Activated naive CD4-positive, alpha-beta T cell treated with anti-CD3 and anti-CD28 coated beads, Interleukin-2, amount 50 U/mL, for 24 hours (primary cell): ENCODE measurements at regions not wholly inside any gene's neighbourhood (a gene's known extent, or its start where the extent isn't known, plus 50 kb on each side); places are given as distances from the start of the nearest gene placed in this dataset.

ENCODE experiments used
- H3K27ac Mint-ChIP-seq: one replicate; pipeline ENCODE4 v1.8.0; 2021; ENCODE audit warnings: mild to moderate bottlenecking, mixed read lengths
- H3K27me3 Mint-ChIP-seq: one replicate; pipeline ENCODE4 v1.8.0; 2021; ENCODE audit warnings: mixed read lengths
- H3K36me3 Mint-ChIP-seq: one replicate; pipeline ENCODE4 v1.8.0; 2021; ENCODE audit warnings: mixed read lengths
- H3K4me1 Mint-ChIP-seq: one replicate; pipeline ENCODE4 v1.8.0; 2021; ENCODE audit warnings: mixed read lengths
- H3K4me3 Mint-ChIP-seq: one replicate; pipeline ENCODE4 v1.8.0; 2021; ENCODE audit warnings: mild to moderate bottlenecking, mixed read lengths
- H3K9me3 Mint-ChIP-seq: one replicate; pipeline ENCODE4 v1.8.0; 2021; ENCODE audit warnings: mixed read lengths

DNA sequence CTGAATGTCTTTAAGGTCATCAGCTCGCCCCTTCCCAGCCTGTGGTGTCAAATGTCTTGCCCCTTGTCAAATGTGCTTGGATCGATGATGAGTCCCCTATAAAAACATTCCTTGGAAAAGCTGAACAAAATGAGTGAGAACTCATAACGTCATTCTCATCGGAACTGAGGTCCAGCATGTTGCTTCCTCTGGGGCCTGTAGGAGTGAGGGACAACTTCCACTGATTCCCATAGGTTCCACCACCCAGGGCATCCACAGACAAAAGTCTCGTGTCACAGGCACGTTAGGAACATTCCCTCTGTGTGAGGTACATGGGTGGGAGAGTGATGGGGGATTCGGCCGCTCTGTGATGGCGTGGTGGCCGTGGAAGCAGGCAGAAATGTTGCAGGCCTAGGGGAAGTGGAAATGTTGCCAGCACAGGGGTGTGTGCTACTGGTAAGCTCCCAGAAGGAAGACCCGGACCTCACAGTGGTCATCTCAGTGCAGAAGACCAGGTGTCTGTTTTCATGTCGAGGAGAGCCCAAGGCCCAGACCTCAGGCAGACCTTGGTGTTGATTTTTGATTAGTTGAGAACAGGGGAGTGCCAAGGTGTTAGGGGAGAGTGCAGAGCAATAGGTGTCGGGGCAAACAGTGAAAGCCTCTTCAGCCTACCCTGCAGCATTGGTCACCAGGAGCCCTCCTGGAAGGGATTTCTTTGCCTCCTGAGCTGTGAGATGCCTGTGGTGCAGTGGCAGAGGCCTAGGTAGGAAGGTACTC is 96.8 kb downstream of the SNRPN start:
- no peak overlapping the region for H3K4me3 Mint-ChIP-seq
- no peak overlapping the region for H3K27ac Mint-ChIP-seq
- no peaks in the 10 kb centered on the region for H3K4me1 Mint-ChIP-seq
- H3K27me3 Mint-ChIP-seq = no peaks in the 10 kb centered on the region
- peaks cover 27% of the 10 kb centered on the region for H3K9me3 Mint-ChIP-seq
- H3K36me3 Mint-ChIP-seq = peaks cover 77% of the 10 kb centered on the region

GRCh38 chr15:25052191-25052999 is 97.6 kb downstream of the SNRPN start:
- Mint-ChIP-seq H3K9me3 (peaks cover 27% of the 10 kb centered on the region), H3K4me1 (no peaks in the 10 kb centered on the region), H3K4me3 (no peak overlapping the region), H3K27ac (no peak overlapping the region), H3K36me3 (peaks cover 75% of the 10 kb centered on the region), H3K27me3 (no peaks in the 10 kb centered on the region)

- Mint-ChIP-seq H3K27me3 (no peaks in the 10 kb centered on the region), H3K9me3 (peaks cover 33% of the 10 kb centered on the region), H3K36me3 (peaks cover 76% of the 10 kb centered on the region), H3K4me1 (no peaks in the 10 kb centered on the region), H3K27ac (no peak overlapping the region), H3K4me3 (no peak overlapping the region)
Measured at GRCh38 chr15:25053000-25053815, 98.4 kb downstream of the SNRPN start.

DNA sequence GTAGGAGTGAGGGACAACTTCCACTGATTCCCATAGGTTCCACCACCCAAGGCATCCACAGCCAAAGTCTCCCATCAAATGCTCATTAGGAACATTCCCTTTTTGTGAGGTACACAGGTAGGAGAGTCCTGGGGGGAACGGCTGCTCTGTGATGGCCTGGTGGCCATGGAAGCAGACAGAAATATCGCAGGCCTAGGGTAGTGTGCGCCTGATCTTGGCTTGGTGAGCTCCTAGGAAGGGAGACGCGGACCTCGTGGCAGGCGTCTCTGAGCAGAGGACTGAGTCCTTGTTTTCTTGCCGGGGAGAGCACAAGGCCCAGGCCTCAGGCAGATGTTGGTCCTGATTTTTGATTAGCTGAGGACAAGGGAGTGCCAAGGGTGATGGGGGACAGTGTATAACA is 99.5 kb downstream of the SNRPN start:
- H3K4me3 Mint-ChIP-seq = no peak overlapping the region
- no peaks in the 10 kb centered on the region for H3K27me3 Mint-ChIP-seq
- no peak overlapping the region for H3K27ac Mint-ChIP-seq
- no peaks in the 10 kb centered on the region for H3K4me1 Mint-ChIP-seq
- H3K9me3 Mint-ChIP-seq = peaks cover 32% of the 10 kb centered on the region
- peaks cover 77% of the 10 kb centered on the region for H3K36me3 Mint-ChIP-seq

DNA sequence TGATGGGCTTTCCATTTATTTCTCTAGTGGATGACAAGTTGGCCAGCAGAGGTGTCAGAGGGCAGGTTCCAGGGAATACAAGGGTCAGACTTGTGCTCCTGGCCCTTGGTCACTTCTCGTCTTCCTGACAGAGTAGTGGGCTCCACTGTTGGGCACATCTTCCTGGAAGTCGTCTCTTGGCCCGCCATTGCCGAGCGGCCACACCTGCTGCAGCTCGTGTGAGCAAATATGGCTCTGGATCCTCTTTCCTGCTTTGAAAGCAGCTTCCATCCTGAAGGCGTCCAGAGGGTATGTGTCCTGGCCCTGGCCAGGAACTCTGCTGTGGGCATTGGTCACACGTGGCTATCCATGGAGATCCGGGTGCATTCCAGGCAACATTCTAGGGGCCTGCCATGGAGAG is 100.2 kb downstream of the SNRPN start:
- no peaks in the 10 kb centered on the region for H3K27me3 Mint-ChIP-seq
- no peaks in the 10 kb centered on the region for H3K4me1 Mint-ChIP-seq
- no peak overlapping the region for H3K4me3 Mint-ChIP-seq
- peaks cover 25% of the 10 kb centered on the region for H3K9me3 Mint-ChIP-seq
- H3K27ac Mint-ChIP-seq = no peak overlapping the region
- H3K36me3 Mint-ChIP-seq = peaks cover 77% of the 10 kb centered on the region

DNA sequence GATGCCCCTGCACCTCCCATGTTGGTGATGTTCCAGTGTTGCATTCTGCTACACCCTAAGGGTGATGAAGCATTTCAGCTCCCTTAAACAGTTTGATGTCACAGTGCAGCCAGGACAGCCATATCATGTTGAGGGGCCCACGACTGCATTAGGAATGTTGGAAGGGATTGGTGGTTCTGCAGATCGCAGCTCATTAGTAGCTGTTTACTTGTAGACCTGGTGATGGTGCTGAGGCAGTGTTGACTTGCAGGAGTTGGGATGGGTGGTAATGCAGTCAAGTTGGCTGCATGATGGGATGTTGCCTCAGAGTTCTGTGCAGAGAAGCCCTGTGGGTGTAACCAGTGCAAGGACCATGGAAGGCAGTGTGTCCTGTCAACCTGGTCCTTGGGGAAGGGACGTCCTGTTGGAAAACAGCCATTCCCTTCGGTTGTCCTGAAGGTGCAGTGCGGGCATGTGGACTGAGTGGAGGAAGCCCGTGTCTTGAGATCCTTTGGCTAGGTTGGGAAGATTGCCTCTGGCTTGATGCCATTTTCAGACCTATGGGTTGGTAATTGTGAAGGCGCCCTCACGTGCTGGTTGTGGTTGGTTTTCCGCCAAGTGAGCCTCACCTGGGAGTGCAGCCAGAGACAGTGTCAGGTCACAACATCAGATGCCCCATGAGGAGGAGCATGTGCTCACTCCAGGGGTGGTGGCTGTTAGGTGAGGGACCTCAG is 100.7 kb downstream of the SNRPN start:
- H3K4me3 Mint-ChIP-seq = no peak overlapping the region
- H3K36me3 Mint-ChIP-seq = peaks cover 76% of the 10 kb centered on the region
- no peak overlapping the region for H3K27ac Mint-ChIP-seq
- H3K9me3 Mint-ChIP-seq = peaks cover 27% of the 10 kb centered on the region
- no peaks in the 10 kb centered on the region for H3K4me1 Mint-ChIP-seq
- no peaks in the 10 kb centered on the region for H3K27me3 Mint-ChIP-seq

GRCh38 chr15:25056484-25057425 is 102.0 kb downstream of the SNRPN start:
- H3K9me3 Mint-ChIP-seq = peaks cover 21% of the 10 kb centered on the region
- H3K27ac Mint-ChIP-seq = no peak overlapping the region
- no peaks in the 10 kb centered on the region for H3K27me3 Mint-ChIP-seq
- H3K36me3 Mint-ChIP-seq = peaks cover 75% of the 10 kb centered on the region
- no peak overlapping the region for H3K4me3 Mint-ChIP-seq
- no peaks in the 10 kb centered on the region for H3K4me1 Mint-ChIP-seq

DNA sequence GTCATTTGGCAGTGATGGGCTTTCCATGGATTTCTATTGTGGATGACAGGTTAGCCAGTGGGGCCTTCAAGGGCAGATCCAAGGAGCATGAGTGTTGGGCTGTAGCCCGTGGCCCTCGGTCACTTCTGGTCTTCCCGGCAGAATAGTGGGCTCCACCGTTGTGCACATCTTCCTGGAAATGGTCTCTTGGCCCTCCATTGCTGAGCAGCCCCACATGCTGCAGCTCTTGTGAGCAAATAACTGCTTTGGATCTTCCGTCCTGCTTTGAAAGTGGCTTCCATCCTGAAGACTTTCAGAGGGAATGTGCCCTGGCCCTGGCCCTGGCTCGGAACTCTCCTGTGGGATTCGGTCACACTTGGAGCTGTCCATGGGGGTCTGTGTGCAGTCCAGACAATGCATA is 102.8 kb downstream of the SNRPN start:
- Mint-ChIP-seq H3K27ac (no peak overlapping the region), H3K4me1 (no peaks in the 10 kb centered on the region), H3K4me3 (no peak overlapping the region), H3K9me3 (peaks cover 21% of the 10 kb centered on the region), H3K36me3 (peaks cover 76% of the 10 kb centered on the region), H3K27me3 (no peaks in the 10 kb centered on the region)

DNA sequence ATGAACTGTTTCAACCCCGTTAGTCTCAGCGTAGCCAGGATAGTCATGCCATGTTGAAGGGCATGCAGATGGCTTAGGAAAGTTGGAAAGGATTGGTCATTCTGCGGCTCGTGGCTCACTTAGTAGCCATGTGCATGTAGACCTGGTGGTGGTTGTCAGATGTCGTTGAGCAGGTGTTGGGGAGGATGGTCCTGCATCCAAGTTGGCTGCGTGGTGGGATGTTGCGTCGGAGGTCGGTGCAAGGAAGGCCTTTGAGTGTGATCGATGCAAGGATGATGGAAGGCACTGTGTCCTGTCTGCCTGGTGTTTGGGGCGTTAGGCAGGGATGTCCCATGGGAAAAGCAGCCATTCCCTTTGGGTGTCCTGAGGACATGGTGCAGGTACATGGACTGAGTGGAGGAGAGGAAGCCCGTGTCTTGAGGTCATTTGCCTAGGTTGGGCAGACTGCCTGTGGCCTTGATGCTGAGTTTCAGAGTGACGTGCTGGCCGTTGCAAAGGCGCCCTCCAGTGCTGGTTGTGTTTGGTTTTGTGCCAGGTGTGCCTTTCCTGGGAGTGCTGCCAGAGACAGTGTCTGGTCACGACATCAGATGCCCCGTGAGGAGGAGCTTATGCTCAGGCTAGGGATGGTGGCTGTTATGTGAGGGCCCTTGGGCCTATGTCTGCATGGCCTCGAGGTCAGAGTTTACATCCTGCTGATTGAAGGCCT is 103.4 kb downstream of the SNRPN start:
- Mint-ChIP-seq H3K27ac (no peak overlapping the region), H3K9me3 (peaks cover 23% of the 10 kb centered on the region)

GRCh38 chr15:25059698-25060471 is 105.1 kb downstream of the SNRPN start:
- Mint-ChIP-seq H3K4me1 (no peaks in the 10 kb centered on the region), H3K9me3 (peaks cover 23% of the 10 kb centered on the region), H3K36me3 (peaks cover 80% of the 10 kb centered on the region), H3K27me3 (no peaks in the 10 kb centered on the region), H3K4me3 (no peak overlapping the region), H3K27ac (no peak overlapping the region)

More for the DNA sequence above, 103.4 kb downstream of the SNRPN start:
- peaks cover 78% of the 10 kb centered on the region for H3K36me3 Mint-ChIP-seq
- no peaks in the 10 kb centered on the region for H3K4me1 Mint-ChIP-seq
- no peaks in the 10 kb centered on the region for H3K27me3 Mint-ChIP-seq
- no peak overlapping the region for H3K4me3 Mint-ChIP-seq

DNA sequence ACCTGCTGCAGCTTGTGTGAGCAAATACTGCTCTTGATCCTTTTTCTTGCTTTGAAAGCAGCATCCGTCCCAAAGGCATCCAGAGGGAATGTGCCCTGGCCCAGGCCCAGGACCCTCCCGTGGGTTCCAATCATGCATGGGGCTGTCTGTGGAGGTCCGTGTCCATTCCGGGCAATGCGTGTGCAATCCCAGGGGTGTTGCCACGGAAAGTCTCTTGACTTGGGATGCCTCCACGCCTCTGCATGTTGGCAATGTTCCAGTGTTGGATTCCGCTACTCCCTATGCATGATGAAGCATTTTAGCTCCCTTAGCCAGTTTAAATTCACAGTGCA is 105.7 kb downstream of the SNRPN start:
- H3K36me3 Mint-ChIP-seq = peaks cover 79% of the 10 kb centered on the region
- peaks cover 23% of the 10 kb centered on the region for H3K9me3 Mint-ChIP-seq
- H3K27me3 Mint-ChIP-seq = no peaks in the 10 kb centered on the region
- no peaks in the 10 kb centered on the region for H3K4me1 Mint-ChIP-seq
- H3K4me3 Mint-ChIP-seq = no peak overlapping the region
- no peak overlapping the region for H3K27ac Mint-ChIP-seq

GRCh38 chr15:25060996-25061620 is 106.3 kb downstream of the SNRPN start:
- no peaks in the 10 kb centered on the region for H3K27me3 Mint-ChIP-seq
- H3K9me3 Mint-ChIP-seq = peaks cover 24% of the 10 kb centered on the region
- no peak overlapping the region for H3K27ac Mint-ChIP-seq
- H3K4me3 Mint-ChIP-seq = peak overlapping the region; percentile 47
- peaks cover 79% of the 10 kb centered on the region for H3K36me3 Mint-ChIP-seq
- H3K4me1 Mint-ChIP-seq = no peaks in the 10 kb centered on the region
